ENCODE measurements at regions not wholly inside any gene's neighbourhood (a gene's known extent, or its start where the extent isn't known, plus 50 kb on each side); places are given as distances from the start of the nearest gene placed in this dataset.
"Not testable (repeated sequence)": the region's sequence is repeated elsewhere in the genome, so short reads cannot be mapped to it uniquely, and the experiment has no call there.

DNA sequence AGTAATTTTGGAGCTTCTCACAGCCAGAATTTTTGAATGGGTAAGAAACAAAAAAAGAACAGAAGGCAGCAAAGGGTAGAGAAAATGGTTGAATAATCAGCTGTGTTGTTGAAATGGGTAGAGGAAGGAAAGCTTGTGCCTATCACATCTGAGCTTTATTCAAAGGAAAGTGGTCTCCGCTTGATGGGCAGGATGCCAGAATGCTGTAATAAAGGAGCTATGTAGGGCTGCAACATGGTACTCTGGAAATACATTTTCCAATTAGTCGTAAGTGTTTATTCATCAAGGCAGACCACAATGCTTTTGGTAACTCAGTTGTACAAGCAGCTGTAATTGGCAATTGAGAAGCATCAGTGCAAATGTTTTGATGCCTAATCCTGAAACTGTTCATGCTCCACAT, 196.9 kb downstream of the ICOS start:
- Mint-ChIP-seq H3K27ac (no peak overlapping the region), H3K36me3 (ENCODE audit: low read depth) (no peaks in the 10 kb centered on the region), H3K27me3 (peaks cover 13% of the 10 kb centered on the region), H3K4me3 (no peak overlapping the region), H3K9me3 (no peaks in the 10 kb centered on the region), H3K4me1 (no peaks in the 10 kb centered on the region)
- no peak for ATAC-seq (replicated peaks)

DNA sequence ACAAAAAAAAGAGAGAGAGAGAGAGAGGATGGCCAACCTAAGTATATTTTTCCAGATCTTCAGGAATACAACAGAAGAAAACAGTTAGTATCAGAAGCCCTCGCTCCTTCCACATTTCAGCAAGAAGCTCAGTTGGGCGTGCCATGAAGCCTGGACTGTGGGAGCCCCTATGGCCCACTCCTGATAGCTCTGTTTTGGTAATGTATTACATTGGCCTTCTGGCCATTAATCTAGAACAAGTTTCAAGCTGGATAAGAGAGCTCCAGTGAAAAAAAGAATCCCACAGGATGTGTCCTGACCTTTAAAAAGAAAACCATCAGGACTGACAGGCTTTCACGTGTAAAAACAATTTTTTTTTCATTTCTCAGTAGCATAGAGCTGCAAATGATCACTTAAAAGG, 197.9 kb downstream of the ICOS start:
- Mint-ChIP-seq H3K4me3 (no peak overlapping the region), H3K4me1 (no peaks in the 10 kb centered on the region), H3K36me3 (ENCODE audit: low read depth) (no peaks in the 10 kb centered on the region), H3K27me3 (peaks cover 13% of the 10 kb centered on the region), H3K9me3 (no peaks in the 10 kb centered on the region), H3K27ac (no peak overlapping the region)
- no peak for ATAC-seq (replicated peaks)

DNA sequence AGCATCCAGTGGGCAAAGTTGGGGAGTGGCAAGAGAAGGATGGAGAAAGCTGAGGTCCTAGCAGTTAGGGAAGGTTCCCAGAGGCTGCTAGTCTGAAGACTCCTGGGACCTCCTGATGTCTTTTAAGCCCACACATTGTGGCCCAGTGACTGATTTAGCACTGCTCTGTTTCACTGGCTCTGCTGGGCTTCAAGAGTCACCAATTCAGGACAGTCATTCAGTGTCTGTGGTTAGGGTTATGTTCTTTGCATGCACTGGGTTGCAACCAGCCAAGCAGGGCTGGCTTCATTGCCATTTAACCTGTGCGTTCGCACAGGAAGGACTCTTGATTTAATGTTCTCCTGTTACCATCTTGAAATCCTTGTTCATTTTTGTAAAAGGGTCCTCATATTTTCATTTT, 199.2 kb downstream of the ICOS start:
- H3K4me3 Mint-ChIP-seq, result no peak overlapping the region
- no peaks in the 10 kb centered on the region for H3K4me1 Mint-ChIP-seq
- H3K27ac Mint-ChIP-seq, result no peak overlapping the region
- peak; percentile 82 for ATAC-seq (replicated peaks)
- H3K27me3 Mint-ChIP-seq, result peaks cover 13% of the 10 kb centered on the region
- no peaks in the 10 kb centered on the region for H3K36me3 Mint-ChIP-seq (ENCODE audit: low read depth)
- H3K9me3 Mint-ChIP-seq, result no peaks in the 10 kb centered on the region

DNA sequence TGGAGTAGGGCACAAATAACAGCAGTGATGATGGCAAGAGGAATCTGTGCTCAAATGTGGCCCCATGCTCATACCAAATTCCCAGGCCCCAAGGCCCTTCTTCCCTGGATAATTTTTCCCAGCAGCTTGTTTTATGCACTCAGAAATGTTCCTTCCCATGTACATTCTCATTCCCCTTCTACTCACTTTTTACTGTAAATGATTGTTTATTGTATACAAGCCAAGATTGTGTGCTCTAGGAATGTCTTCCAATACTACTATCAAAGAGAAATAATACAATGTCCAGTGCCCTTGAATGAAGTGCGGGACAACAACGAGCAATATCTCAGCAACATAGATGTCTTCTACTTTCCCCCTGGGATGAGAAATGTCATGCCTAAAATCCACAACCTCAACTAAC, 201.6 kb downstream of the ICOS start:
- ATAC-seq (replicated peaks), result no peak
- Mint-ChIP-seq H3K4me1 (no peaks in the 10 kb centered on the region), H3K27ac (no peak overlapping the region), H3K9me3 (no peaks in the 10 kb centered on the region), H3K27me3 (peaks cover 16% of the 10 kb centered on the region), H3K4me3 (no peak overlapping the region), H3K36me3 (ENCODE audit: low read depth) (no peaks in the 10 kb centered on the region)

DNA sequence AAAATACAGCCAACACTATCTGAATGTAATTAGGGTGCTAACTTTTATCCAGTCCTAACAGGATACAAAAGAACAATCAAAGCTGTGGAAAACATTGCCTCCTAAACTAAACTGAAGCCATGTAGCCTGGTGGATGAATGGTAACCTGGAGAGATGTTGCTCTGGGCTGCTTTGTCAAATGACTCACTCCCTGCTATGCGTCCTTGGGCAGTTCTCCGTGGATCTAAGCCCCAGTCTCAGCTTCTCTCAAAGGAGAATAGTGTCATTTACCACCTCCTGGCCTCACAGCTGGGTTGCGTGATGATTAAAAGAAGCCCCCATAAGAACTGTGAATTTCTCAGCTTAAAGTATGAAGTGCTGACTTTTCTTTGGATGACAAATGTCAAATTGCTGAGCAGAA, 203.7 kb downstream of the ICOS start:
- no peaks in the 10 kb centered on the region for H3K36me3 Mint-ChIP-seq (ENCODE audit: low read depth)
- peaks cover 15% of the 10 kb centered on the region for H3K27me3 Mint-ChIP-seq
- H3K9me3 Mint-ChIP-seq, result no peaks in the 10 kb centered on the region
- ATAC-seq (replicated peaks), result no peak
- H3K4me3 Mint-ChIP-seq, result no peak overlapping the region
- no peaks in the 10 kb centered on the region for H3K4me1 Mint-ChIP-seq
- no peak overlapping the region for H3K27ac Mint-ChIP-seq

DNA sequence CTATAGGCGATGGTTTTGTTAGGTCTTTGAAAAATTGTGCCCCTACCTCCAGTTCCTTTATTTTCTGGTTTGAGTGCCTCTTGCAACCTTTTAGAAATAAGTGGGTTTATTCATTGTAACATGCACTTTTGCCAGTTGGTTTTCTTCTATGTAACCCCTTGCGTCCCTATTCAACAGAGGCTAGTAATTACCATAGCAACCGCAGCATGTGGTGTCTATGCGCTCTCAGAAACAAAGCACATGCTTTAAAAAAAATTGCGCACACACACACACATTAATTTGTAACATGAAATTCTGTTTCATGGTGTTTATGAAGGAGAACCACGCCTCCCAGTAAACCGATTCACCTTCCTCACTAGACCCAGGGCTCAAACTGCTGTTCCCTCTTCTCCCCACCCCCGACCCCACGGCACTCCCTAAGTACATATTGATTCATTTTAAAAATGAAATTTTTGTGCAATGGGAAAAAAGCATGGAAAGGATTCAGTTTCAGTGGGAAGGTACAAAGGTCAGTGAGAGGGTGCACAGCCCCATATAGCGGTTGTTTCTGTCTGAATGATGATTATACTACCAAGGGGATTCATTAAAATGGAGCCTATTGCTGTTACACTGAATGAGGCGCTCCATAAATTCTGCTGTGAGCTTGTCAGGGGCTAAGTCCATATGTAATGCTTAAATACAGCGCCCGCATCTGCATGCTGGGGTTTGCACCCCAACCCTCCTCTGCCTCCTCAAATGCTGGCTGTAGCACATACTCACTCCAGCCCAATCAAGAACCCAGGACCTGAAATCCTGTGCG, 206.9 kb downstream of the ICOS start:
- Mint-ChIP-seq H3K9me3 (no peaks in the 10 kb centered on the region), H3K27ac (no peak overlapping the region), H3K4me3 (no peak overlapping the region), H3K27me3 (peaks cover 15% of the 10 kb centered on the region), H3K36me3 (ENCODE audit: low read depth) (no peaks in the 10 kb centered on the region), H3K4me1 (peaks cover 5% of the 10 kb centered on the region)
- ATAC-seq (replicated peaks), result no peak

DNA sequence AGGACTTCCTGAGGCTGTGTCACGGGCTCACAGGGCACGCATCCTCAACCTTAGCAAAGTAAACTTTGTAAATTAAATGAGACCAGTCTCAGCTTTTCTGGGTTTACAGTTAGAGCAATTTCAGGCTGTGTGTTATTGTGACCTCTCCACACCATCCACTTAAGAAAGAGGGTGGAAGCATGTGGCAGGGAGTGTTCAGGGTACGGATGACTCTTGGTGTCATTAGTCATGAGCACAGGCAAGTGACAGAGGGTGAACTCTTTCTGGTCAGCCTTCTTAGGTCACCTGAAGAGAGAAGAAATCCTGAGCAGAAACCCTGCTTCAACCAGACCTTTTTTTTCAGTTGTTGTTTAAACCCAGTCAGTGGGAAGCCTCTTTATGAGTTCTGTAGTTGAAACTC, 207.9 kb downstream of the ICOS start:
- Mint-ChIP-seq H3K27ac (no peak overlapping the region), H3K36me3 (ENCODE audit: low read depth) (no peaks in the 10 kb centered on the region), H3K9me3 (no peaks in the 10 kb centered on the region), H3K27me3 (peaks cover 24% of the 10 kb centered on the region), H3K4me1 (peaks cover 5% of the 10 kb centered on the region), H3K4me3 (no peak overlapping the region)
- ATAC-seq (replicated peaks), result no peak

DNA sequence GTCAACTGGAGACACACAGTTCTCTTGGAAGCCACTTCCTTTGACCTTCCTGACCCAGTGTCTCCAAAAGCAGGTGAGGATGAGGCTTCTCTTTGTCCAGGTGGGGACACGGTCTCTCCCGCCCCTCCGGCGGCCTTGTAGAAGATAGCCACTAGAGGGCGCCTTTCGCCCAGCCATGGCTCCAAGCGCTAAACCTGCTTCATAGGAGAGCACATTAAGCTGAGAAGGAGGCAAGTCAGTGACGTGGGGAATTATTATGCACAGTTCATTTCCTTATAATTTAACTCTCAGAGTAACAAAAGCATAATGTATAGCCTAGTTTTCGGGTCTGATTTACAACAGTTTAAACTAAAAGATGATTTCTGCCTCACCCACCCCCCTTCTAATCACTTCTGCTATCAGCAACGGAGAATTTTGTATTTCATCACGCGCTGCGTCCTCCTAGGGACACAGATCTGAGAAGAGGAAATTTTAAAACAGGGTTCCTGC, 208.7 kb downstream of the ICOS start:
- H3K27ac Mint-ChIP-seq, result peak overlapping the region; percentile 23
- peaks cover 5% of the 10 kb centered on the region for H3K4me1 Mint-ChIP-seq
- H3K9me3 Mint-ChIP-seq, result no peaks in the 10 kb centered on the region
- no peaks in the 10 kb centered on the region for H3K36me3 Mint-ChIP-seq (ENCODE audit: low read depth)
- peaks cover 21% of the 10 kb centered on the region for H3K27me3 Mint-ChIP-seq
- peak; percentile 99 for ATAC-seq (replicated peaks)
- peak overlapping the region; percentile 80 for H3K4me3 Mint-ChIP-seq

DNA sequence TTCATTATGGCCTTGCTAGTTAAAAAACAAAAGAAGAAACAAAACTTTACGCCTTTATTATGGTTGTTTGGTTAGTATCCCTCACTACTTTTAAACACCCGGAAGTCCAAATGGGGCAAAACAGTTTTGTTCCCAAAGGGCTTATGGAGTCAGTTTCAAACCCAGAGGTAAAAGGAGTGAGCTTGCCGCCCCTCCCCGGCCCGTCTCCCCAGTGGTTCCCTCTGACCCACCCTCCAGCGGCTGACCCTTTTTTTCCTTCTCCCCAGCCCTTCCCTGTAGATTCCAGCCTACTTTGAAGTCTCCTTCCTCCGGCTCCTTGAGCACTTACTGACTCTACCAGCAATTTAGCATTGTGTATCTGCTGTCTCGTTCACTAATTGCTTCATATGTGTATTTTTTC, 209.2 kb downstream of the ICOS start:
- Mint-ChIP-seq H3K4me3 (peak overlapping the region; percentile 80), H3K27me3 (peaks cover 21% of the 10 kb centered on the region)

DNA sequence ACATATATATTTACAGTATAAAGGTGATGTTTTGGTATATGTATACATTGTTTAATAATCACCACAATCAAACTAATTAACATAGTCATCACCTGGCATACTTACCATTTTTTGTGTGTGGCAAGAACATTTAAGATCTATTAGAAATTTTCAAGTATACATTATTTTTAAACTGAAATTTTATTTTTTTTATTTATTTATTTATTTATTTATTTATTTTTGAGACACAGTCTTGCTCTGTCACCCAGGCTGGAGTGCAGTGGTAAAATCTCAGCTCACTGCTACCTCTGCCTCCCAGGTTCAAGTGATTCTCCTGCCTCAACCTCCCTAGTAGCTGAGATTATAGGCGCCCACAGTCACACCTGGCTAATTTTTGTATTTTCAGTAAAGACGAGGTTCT, 210.5 kb downstream of the ICOS start:
- not testable (repeated sequence) for H3K4me3 Mint-ChIP-seq; H3K27ac Mint-ChIP-seq; H3K9me3 Mint-ChIP-seq; H3K4me1 Mint-ChIP-seq; ATAC-seq (replicated peaks); H3K36me3 Mint-ChIP-seq (ENCODE audit: low read depth)
- H3K27me3 Mint-ChIP-seq, result peaks cover 21% of the 10 kb centered on the region

More for the DNA sequence above, 209.2 kb downstream of the ICOS start:
- no peaks in the 10 kb centered on the region for H3K9me3 Mint-ChIP-seq
- ATAC-seq (replicated peaks), result peak; percentile 30
- peak overlapping the region; percentile 23 for H3K27ac Mint-ChIP-seq
- no peaks in the 10 kb centered on the region for H3K36me3 Mint-ChIP-seq (ENCODE audit: low read depth)
- peaks cover 5% of the 10 kb centered on the region for H3K4me1 Mint-ChIP-seq

DNA sequence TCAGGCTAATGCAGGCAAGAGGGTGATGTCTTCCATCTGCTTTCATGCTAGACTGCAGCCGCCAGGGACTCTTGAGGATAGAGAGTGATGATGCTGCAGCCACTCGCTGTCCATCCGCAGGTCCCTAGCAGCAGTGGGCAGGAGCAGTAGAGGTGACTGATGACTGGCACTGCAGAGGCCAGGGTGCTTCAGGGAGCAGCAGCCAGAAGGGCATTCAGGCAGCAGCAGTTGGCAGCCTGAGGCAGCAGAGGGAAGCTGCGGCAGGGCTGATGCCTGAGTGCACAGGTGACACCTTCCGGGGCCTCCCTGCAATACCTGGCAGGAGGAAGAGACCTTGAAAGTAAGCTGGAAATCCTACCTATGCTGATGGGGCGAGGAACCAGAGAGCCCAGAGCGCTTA, 214.2 kb downstream of the ICOS start:
- Mint-ChIP-seq H3K27ac (no peak overlapping the region), H3K9me3 (no peaks in the 10 kb centered on the region), H3K4me3 (no peak overlapping the region), H3K4me1 (peaks cover 5% of the 10 kb centered on the region), H3K27me3 (peaks cover 17% of the 10 kb centered on the region), H3K36me3 (ENCODE audit: low read depth) (no peaks in the 10 kb centered on the region)
- ATAC-seq (replicated peaks), result no peak

DNA sequence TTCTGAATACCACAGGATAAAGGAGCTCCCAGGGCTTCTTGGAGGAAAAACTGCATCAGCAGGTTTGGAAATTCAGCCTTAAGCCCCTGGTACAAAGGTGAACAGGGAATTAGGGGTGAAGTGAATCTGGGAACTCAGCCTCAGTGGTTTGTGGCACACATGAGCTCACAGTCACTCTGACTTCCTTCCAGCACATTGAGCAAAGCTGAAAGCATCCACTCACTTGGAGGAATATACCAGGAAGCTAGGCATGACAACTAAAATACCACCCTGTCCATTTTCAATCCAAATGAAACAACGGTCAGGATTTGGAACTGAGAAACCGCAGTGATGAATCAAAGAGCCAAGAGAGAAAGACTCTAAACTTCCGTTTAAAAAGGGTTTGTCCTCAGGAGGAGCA, 216.1 kb downstream of the ICOS start:
- no peaks in the 10 kb centered on the region for H3K4me1 Mint-ChIP-seq
- H3K27me3 Mint-ChIP-seq, result peaks cover 13% of the 10 kb centered on the region
- no peak overlapping the region for H3K27ac Mint-ChIP-seq
- H3K36me3 Mint-ChIP-seq (ENCODE audit: low read depth), result no peaks in the 10 kb centered on the region
- H3K9me3 Mint-ChIP-seq, result no peaks in the 10 kb centered on the region
- ATAC-seq (replicated peaks), result no peak
- no peak overlapping the region for H3K4me3 Mint-ChIP-seq

DNA sequence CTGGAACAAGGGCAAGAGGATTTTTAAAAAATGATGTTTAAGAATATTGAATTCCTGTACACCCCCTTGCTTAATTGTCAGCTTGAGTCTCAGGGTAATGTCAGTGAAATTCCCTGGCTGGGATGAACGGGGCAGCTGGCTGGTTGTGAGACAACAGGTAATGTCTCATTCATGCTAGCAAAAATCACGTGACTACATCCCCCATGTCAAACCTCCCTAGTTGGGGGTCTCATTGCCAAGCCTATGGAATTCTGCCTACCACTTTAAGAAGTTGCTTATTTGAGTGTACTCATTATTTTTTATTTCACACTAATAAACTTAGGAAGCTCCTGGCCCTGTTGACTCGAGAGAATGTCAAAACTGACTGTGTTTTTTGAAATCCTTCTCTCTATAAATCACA, 218.3 kb downstream of the ICOS start:
- no peaks in the 10 kb centered on the region for H3K9me3 Mint-ChIP-seq
- H3K27ac Mint-ChIP-seq, result no peak overlapping the region
- no peaks in the 10 kb centered on the region for H3K27me3 Mint-ChIP-seq
- no peaks in the 10 kb centered on the region for H3K4me1 Mint-ChIP-seq
- no peak overlapping the region for H3K4me3 Mint-ChIP-seq
- ATAC-seq (replicated peaks), result no peak
- H3K36me3 Mint-ChIP-seq (ENCODE audit: low read depth), result no peaks in the 10 kb centered on the region

DNA sequence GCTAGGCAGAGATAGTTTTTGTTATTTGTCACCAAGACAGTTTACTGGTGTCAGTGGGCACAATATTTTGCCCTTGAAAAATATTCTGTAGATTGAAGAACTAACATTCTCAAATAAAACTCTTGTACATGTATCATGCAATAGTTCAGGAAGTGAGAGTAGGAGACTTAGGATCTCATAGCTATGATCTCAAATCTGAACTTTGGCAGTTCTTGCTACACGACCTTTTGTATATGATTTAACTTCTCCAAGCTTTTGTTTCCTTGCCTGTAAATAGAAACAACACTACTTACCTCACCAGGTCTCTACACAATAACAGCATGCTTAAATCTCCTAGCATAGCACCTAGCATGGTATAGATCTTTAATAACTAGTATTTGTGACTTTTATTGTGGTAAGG, 219.9 kb downstream of the ICOS start:
- no peaks in the 10 kb centered on the region for H3K9me3 Mint-ChIP-seq
- H3K36me3 Mint-ChIP-seq (ENCODE audit: low read depth), result no peaks in the 10 kb centered on the region
- no peak for ATAC-seq (replicated peaks)
- no peaks in the 10 kb centered on the region for H3K4me1 Mint-ChIP-seq
- peaks cover 5% of the 10 kb centered on the region for H3K27me3 Mint-ChIP-seq
- H3K27ac Mint-ChIP-seq, result no peak overlapping the region
- H3K4me3 Mint-ChIP-seq, result no peak overlapping the region

DNA sequence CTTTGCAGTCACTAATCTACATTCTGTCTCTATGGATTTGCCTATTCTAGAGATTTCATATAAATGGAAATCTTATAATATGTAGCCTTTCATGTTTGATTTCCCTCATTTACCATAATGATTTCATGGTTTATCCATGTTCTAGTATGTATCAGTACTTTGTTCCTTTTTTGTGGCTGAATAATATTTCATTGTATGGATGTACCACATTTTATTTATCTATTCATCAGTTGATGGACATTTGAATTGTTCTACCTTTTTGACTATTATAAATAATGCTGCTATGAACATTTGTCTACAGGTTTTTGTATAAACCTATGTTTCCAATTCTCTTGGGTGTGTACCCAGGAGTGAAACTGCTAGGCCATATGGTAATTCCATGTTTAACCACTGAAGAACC, 221.1 kb downstream of the ICOS start:
- Mint-ChIP-seq H3K9me3 (no peaks in the 10 kb centered on the region), H3K4me1 (no peaks in the 10 kb centered on the region), H3K36me3 (ENCODE audit: low read depth) (no peaks in the 10 kb centered on the region)

More for the DNA sequence above, 221.1 kb downstream of the ICOS start:
- no peak overlapping the region for H3K4me3 Mint-ChIP-seq
- no peak for ATAC-seq (replicated peaks)
- H3K27me3 Mint-ChIP-seq, result peaks cover 5% of the 10 kb centered on the region
- H3K27ac Mint-ChIP-seq, result no peak overlapping the region

Measured in activated T-helper 17 cell treated with anti-CD3 and anti-CD28 coated beads, Interleukin-2, amount 50 U/mL, for 72 hours (primary cell).